Smooth muscle cell (in vitro differentiated cells): ENCODE measurements at regions not wholly inside any gene's neighbourhood (a gene's known extent, or its start where the extent isn't known, plus 50 kb on each side); places are given as distances from the start of the nearest gene placed in this dataset.

Source experiments
- DNase-seq: peaks from one replicate; lab custom pipeline; 2025; ENCODE audit not compliant: unreplicated experiment; lab: John Stamatoyannopoulos, UW
- H2AFZ ChIP-seq: fragments of 200-600 bp; sonication (generic); 2 replicates; pipeline ENCODE4 v1.6.0; 2016; ENCODE audit warnings: antibody characterized with exemption, low read depth, mild to moderate bottlenecking
- H3F3A ChIP-seq: fragments of 200-600 bp; sonication (generic); 2 replicates; pipeline ENCODE4 v1.6.0; 2017; ENCODE audit warnings: antibody characterized with exemption, low read depth
- H3K27ac ChIP-seq: fragments of 200-600 bp; sonication (generic); 2 replicates; pipeline ENCODE4 v1.5.1; 2016; ENCODE audit warnings: low read depth, mild to moderate bottlenecking
- H3K27me3 ChIP-seq: fragments of 200-600 bp; sonication (generic); 2 replicates; pipeline ENCODE4 v1.6.1; 2016; ENCODE audit warnings: low read depth, mild to moderate bottlenecking
- H3K36me3 ChIP-seq: fragments of 200-600 bp; sonication (generic); 2 replicates; pipeline ENCODE4 v1.5.1; 2016; ENCODE audit warnings: low read depth
- H3K4me1 ChIP-seq: fragments of 200-600 bp; sonication (generic); 2 replicates; pipeline ENCODE4 v1.5.1; 2016; ENCODE audit warnings: low read depth
- H3K4me2 ChIP-seq: fragments of 200-600 bp; sonication (generic); 2 replicates; pipeline ENCODE4 v1.6.0; 2016; ENCODE audit warnings: mild to moderate bottlenecking
- H3K4me3 ChIP-seq: fragments of 200-600 bp; sonication (generic); 2 replicates; pipeline ENCODE4 v1.5.1; 2016; ENCODE audit warnings: mild to moderate bottlenecking
- H3K79me2 ChIP-seq: fragments of 200-600 bp; sonication (generic); 2 replicates; pipeline ENCODE4 v1.6.0; 2016; ENCODE audit warnings: low read depth, mild to moderate bottlenecking
- H3K9ac ChIP-seq: fragments of 200-600 bp; sonication (generic); 2 replicates; pipeline ENCODE4 v1.6.0; 2016; ENCODE audit warnings: low read depth
- H3K9me3 ChIP-seq: fragments of 200-600 bp; sonication (generic); replicated peaks from 2 replicates; pipeline ENCODE4 v1.5.1; 2016; ENCODE audit warnings: low read depth
- H4K20me1 ChIP-seq: fragments of 200-600 bp; sonication (generic); 2 replicates; pipeline ENCODE4 v1.6.0; 2016; ENCODE audit warnings: low read depth
- WGBS: methylation state at CpG from one replicate; pipeline ENCODE4 v1.1.7; 2016; ENCODE audit warnings: low lambda C conversion rate; 5-methylcytosine and 5-hydroxymethylcytosine counted together
- TF ChIP-seq, protein P1 (sequence below): fragments of 200-600 bp; sonication (generic); IDR thresholded peaks from 2 replicates; pipeline ENCODE4 v1.5.1; 2017; ENCODE audit warnings: borderline replicate concordance, mild to moderate bottlenecking, antibody characterized with exemption; ENCODE audit not compliant: insufficient read depth, poor library complexity, severe bottlenecking

DNA sequence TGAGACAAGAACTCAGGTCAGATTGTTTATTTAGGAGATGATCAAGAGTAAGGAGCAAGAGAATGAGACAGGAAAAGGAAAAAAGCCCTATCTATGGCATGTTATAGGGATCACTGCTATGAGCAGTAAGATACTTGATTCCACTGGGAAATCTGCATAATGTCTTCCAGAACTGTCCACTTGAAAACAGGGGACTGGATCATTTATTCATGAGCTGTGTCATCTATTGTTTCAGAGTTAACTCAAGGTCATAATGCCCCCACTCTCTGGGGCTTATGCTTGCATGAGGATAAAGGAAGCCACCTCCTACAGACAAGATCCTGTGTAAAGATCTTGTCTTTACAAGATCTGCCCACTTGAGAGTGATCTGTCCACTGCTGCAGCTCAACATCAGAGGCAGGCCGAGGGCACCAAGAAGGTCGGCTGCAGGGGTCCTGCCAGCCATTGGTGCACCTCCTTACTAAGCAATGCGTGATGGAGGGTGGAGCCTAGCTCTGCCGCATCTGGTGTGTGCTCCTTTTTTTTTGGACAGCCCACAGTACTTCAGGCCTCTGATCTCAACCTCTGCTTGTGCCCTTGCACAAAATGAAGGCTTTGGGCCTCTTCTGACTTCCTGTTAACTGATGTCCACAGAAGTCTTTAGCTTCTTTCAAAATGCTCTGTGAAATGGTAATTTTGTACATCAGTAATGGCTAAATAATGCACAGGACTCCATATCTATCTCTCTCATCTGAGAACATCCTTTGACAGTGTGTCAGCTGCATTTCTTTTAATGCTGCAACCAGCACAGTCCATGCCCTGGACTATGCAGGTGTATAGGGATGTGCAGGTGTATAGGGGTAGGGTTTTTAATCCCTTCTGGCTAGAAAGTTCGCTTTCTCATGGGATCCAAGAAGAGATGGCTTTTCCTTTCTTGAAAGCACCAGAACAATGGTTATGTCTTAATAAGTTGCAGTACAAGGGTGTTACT is 95.9 kb upstream of the TRPC3 start:
- no peaks in the 10 kb centered on the region for H3K9me3 ChIP-seq
- TF ChIP-seq, protein P1, sequence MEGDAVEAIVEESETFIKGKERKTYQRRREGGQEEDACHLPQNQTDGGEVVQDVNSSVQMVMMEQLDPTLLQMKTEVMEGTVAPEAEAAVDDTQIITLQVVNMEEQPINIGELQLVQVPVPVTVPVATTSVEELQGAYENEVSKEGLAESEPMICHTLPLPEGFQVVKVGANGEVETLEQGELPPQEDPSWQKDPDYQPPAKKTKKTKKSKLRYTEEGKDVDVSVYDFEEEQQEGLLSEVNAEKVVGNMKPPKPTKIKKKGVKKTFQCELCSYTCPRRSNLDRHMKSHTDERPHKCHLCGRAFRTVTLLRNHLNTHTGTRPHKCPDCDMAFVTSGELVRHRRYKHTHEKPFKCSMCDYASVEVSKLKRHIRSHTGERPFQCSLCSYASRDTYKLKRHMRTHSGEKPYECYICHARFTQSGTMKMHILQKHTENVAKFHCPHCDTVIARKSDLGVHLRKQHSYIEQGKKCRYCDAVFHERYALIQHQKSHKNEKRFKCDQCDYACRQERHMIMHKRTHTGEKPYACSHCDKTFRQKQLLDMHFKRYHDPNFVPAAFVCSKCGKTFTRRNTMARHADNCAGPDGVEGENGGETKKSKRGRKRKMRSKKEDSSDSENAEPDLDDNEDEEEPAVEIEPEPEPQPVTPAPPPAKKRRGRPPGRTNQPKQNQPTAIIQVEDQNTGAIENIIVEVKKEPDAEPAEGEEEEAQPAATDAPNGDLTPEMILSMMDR, result no peak
- WGBS, result 85% methylated on average over 5 of the region's 5 CpGs
- H4K20me1 ChIP-seq, result no peaks in the 10 kb centered on the region
- H3K27me3 ChIP-seq, result no peaks in the 10 kb centered on the region
- H3K4me1 ChIP-seq, result no peaks in the 10 kb centered on the region
- H3K27ac ChIP-seq, result no peak overlapping the region
- H2AFZ ChIP-seq, result no peak overlapping the region
- H3K4me3 ChIP-seq, result no peak overlapping the region
- H3K4me2 ChIP-seq, result no peak overlapping the region
- H3K79me2 ChIP-seq, result no peaks in the 10 kb centered on the region
- no peak overlapping the region for H3K9ac ChIP-seq
- H3K36me3 ChIP-seq, result no peaks in the 10 kb centered on the region
- no peak for DNase-seq
- no peaks in the 10 kb centered on the region for H3F3A ChIP-seq

DNA sequence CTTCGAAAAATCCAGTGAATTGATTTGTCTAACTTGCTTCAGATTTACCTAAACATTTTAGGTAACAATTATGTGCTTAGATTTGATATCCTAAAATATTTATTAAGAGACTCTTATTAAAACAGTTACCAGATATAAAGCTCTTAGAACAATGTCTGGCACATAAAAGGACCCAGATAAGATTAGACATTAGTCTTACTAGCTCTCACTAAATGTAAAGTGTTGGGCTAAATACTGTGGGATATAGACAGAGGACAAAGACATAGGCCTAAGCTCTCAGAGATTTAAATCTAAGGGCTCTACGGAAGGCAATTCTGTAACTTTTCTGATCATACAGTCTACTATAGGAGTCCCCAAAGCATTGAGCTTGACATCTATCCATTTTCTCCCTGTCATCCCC is 94.4 kb upstream of the TRPC3 start:
- no peak overlapping the region for H3K9ac ChIP-seq
- H3K4me3 ChIP-seq, result no peak overlapping the region
- H3K4me2 ChIP-seq, result no peak overlapping the region
- H3K4me1 ChIP-seq, result no peaks in the 10 kb centered on the region
- no peak overlapping the region for H3K27ac ChIP-seq
- TF ChIP-seq, protein P1, result no peak
- no peak for DNase-seq
- 73% methylated on average over 2 of the region's 2 CpGs for WGBS
- no peak overlapping the region for H2AFZ ChIP-seq
- H3K79me2 ChIP-seq, result no peaks in the 10 kb centered on the region
- H3K27me3 ChIP-seq, result no peaks in the 10 kb centered on the region
- no peaks in the 10 kb centered on the region for H3F3A ChIP-seq
- no peaks in the 10 kb centered on the region for H3K9me3 ChIP-seq
- H4K20me1 ChIP-seq, result no peaks in the 10 kb centered on the region
- H3K36me3 ChIP-seq, result no peaks in the 10 kb centered on the region

- Histone ChIP-seq H3F3A (no peaks in the 10 kb centered on the region), H3K9ac (no peak overlapping the region), H3K4me3 (no peak overlapping the region), H3K4me2 (no peak overlapping the region), H3K27ac (no peak overlapping the region), H3K4me1 (no peaks in the 10 kb centered on the region), H3K79me2 (no peaks in the 10 kb centered on the region), H4K20me1 (no peaks in the 10 kb centered on the region), H3K27me3 (no peaks in the 10 kb centered on the region), H3K36me3 (no peaks in the 10 kb centered on the region), H2AFZ (no peak overlapping the region), H3K9me3 (no peaks in the 10 kb centered on the region)
- DNase-seq, result no peak
- TF ChIP-seq, protein P1, result no peak
Measured at GRCh38 chr4:122045533-122045932, 93.7 kb upstream of the TRPC3 start.

- no peak overlapping the region for H3K4me2 ChIP-seq
- TF ChIP-seq, protein P1, result no peak
Measured at GRCh38 chr4:122044501-122044900, 92.6 kb upstream of the TRPC3 start.

More at GRCh38 chr4:122044501-122044900, 92.6 kb upstream of the TRPC3 start:
- Histone ChIP-seq H3K79me2 (no peaks in the 10 kb centered on the region), H4K20me1 (no peaks in the 10 kb centered on the region), H3K4me1 (no peaks in the 10 kb centered on the region), H3K4me3 (no peak overlapping the region), H3K27ac (no peak overlapping the region), H3K36me3 (no peaks in the 10 kb centered on the region), H3K9me3 (no peaks in the 10 kb centered on the region), H3F3A (no peaks in the 10 kb centered on the region), H3K27me3 (no peaks in the 10 kb centered on the region), H2AFZ (no peak overlapping the region), H3K9ac (no peak overlapping the region)
- DNase-seq, result no peak
- 86% methylated on average over 1 of the region's 1 CpG for WGBS
